ENCODE measurements at regions not wholly inside any gene's neighbourhood (a gene's known extent, or its start where the extent isn't known, plus 50 kb on each side); places are given as distances from the start of the nearest gene placed in this dataset.

GRCh38 chr15:55108858-55109518 is 87.8 kb downstream of the RSL24D1 start:
- no peak for TF ChIP-seq POLR2AphosphoS5 (IDR thresholded peaks at IDR 0.05; ENCODE audit: borderline replicate concordance, low read depth, low read length)
- no peak for TF ChIP-seq FOXP2 (optimal IDR thresholded peaks at IDR 0.05; ENCODE audit: control extremely low read depth, extremely low read length, insufficient read depth)
- TF ChIP-seq EZH2 (IDR thresholded peaks at IDR 0.05), result no peak
